AG04450 (cell line): ENCODE measurements at regions not wholly inside any gene's neighbourhood (a gene's known extent, or its start where the extent isn't known, plus 50 kb on each side); places are given as distances from the start of the nearest gene placed in this dataset.

Experiments
- CTCF ChIA-PET: fragments of 300-600, 350-600 bp; formaldehyde crosslinking; extraction: SDS; loops from one replicate; lab custom pipeline; 2022; ENCODE audit warnings: antibody characterized with exemption, inconsistent platforms; lab: Charles Lee
- POLR2A ChIA-PET: fragments of 350-600 bp; formaldehyde crosslinking; extraction: SDS; loops from one replicate; lab custom pipeline; 2021; ENCODE audit warnings: antibody characterized with exemption, inconsistent platforms; lab: Yijun Ruan, JAX
- DNase-seq: peaks from one replicate; pipeline ENCODE4 v3.0.0-alpha.2; 2011; ENCODE audit warnings: low read depth, low spot score
- H3K27ac ChIP-seq: one replicate; pipeline ENCODE4 v1.5.1; 2012; ENCODE audit warnings: low read depth, low read length, control low read depth
- H3K27me3 ChIP-seq: one replicate; pipeline ENCODE4 v1.6.0; 2012; ENCODE audit warnings: low read length; ENCODE audit not compliant: control insufficient read depth, insufficient read depth
- H3K4me3 ChIP-seq: 2 replicates; pipeline ENCODE4 v1.5.1; 2011; ENCODE audit warnings: mild to moderate bottlenecking, low read depth, low read length, control low read depth
- H3K9me3 ChIP-seq: 2 replicates; pipeline ENCODE4 v1.5.1; 2012; ENCODE audit warnings: low read length; ENCODE audit not compliant: control insufficient read depth, insufficient read depth
- CTCF ChIP-seq: IDR thresholded peaks from 2 replicates; pipeline ENCODE4 v1.5.1; 2011; ENCODE audit warnings: low read depth, low read length, control low read depth, inconsistent platforms

GRCh38 chr12:78586790-78587189, 277.8 kb upstream of the SYT1 start:
- no peaks in the 10 kb centered on the region for H3K27me3 ChIP-seq
- POLR2A ChIA-PET = no interaction called here
- peaks cover 8% of the 10 kb centered on the region for H3K9me3 ChIP-seq

DNA sequence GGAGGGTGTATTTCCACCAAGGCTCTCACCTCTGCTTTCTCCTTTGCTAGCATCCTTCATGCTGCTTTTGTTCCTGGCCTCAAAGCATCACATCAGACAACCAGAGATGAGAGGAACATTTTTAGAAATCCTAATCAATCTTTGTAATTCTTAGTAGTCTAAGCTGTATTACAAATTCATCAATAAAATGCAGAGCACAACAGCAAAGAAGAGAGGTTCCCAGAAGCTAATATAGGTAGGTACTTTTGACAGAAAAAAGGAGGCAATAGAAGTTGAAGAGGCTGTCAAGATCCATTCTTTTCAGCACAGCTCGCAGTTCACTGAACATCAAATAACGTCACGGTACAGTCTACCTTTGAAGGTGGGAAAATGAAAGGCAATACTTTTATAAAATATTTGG, 265.2 kb upstream of the SYT1 start:
- no peak for DNase-seq
- H3K27me3 ChIP-seq = no peaks in the 10 kb centered on the region
- H3K9me3 ChIP-seq = no peaks in the 10 kb centered on the region
- ChIA-PET CTCF (no interaction called here), POLR2A (no interaction called here)
- no peak overlapping the region for H3K27ac ChIP-seq
- no peak for TF ChIP-seq CTCF
- H3K4me3 ChIP-seq = no peak overlapping the region

More at GRCh38 chr12:78586790-78587189, 277.8 kb upstream of the SYT1 start:
- no peak for DNase-seq
- H3K27ac ChIP-seq = no peak overlapping the region
- CTCF ChIA-PET = no interaction called here
- TF ChIP-seq CTCF = no peak
- H3K4me3 ChIP-seq = no peak overlapping the region

GRCh38 chr12:78600541-78600940, 264.0 kb upstream of the SYT1 start:
- no peaks in the 10 kb centered on the region for H3K27me3 ChIP-seq
- ChIA-PET POLR2A (no interaction called here), CTCF (no interaction called here)
- H3K4me3 ChIP-seq = no peak overlapping the region
- no peak for DNase-seq
- no peak overlapping the region for H3K27ac ChIP-seq
- no peaks in the 10 kb centered on the region for H3K9me3 ChIP-seq
- no peak for TF ChIP-seq CTCF

DNA sequence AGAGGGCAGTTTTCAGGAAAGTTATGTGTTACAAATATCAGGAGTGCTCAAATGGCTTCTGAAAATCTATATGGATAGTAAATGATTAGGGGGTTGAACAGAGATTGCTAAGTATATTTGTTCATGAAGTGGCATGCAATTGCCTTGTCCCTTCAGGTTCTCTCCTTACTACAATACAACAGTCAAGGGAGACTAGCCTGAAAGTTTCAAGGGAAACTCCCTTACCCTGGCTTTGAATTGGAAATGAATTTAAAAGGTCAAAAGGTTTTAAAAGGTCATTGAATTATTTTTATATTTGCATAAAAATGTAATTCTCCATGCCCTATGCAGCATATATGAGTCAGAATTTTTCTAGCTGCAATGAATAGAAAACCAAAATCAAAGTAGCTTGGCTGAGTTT, 253.1 kb upstream of the SYT1 start:
- CTCF ChIA-PET = no interaction called here

GRCh38 chr12:78612190-78612589, 252.4 kb upstream of the SYT1 start:
- H3K9me3 ChIP-seq = no peaks in the 10 kb centered on the region; the same call in 1 of the 2 replicates
- CTCF ChIA-PET = no interaction called here
- POLR2A ChIA-PET = interaction anchor here (0.6 kb wide), 1 partner anchor 100 kb away, joined by 10 read pairs; no protein-coding TSS in a partner anchor
- no peak overlapping the region for H3K4me3 ChIP-seq
- H3K27ac ChIP-seq = no peak overlapping the region
- no peak for TF ChIP-seq CTCF
- no peak for DNase-seq
- H3K27me3 ChIP-seq = no peaks in the 10 kb centered on the region

More for the DNA sequence above, 253.1 kb upstream of the SYT1 start:
- no peak for TF ChIP-seq CTCF
- no peak for DNase-seq
- Histone ChIP-seq H3K27me3 (no peaks in the 10 kb centered on the region), H3K4me3 (no peak overlapping the region), H3K27ac (no peak overlapping the region), H3K9me3 (no peaks in the 10 kb centered on the region; the same call in 1 of the 2 replicates)
- POLR2A ChIA-PET = no interaction called here
